ENCODE measurements at regions not wholly inside any gene's neighbourhood (a gene's known extent, or its start where the extent isn't known, plus 50 kb on each side); places are given as distances from the start of the nearest gene placed in this dataset.

- POLR2A ChIA-PET (ENCODE audit: low non-redundant PET), result no interaction called here
- DNase-seq (ENCODE audit: low spot score), result no peak
- no peak overlapping the region for H3K27ac ChIP-seq
- CTCF ChIA-PET, result no interaction called here
- no peak for TF ChIP-seq CTCF (conservative IDR thresholded peaks at IDR 0.05; ENCODE audit: low read depth)
Observed at GRCh38 chr7:131970602-131971001, 414.2 kb upstream of the PODXL start.

GRCh38 chr7:131969560-131969959, 413.1 kb upstream of the PODXL start:
- no peak for TF ChIP-seq CTCF (conservative IDR thresholded peaks at IDR 0.05; ENCODE audit: low read depth)
- ChIA-PET POLR2A (ENCODE audit: low non-redundant PET) (no interaction called here), CTCF (no interaction called here)
- no peak overlapping the region for H3K27ac ChIP-seq
- no peak for DNase-seq (ENCODE audit: low spot score)

- POLR2A ChIA-PET (ENCODE audit: low non-redundant PET), result no interaction called here
- no peak for TF ChIP-seq CTCF (conservative IDR thresholded peaks at IDR 0.05; ENCODE audit: low read depth)
- CTCF ChIA-PET, result no interaction called here
Observed at GRCh38 chr7:131967216-131967730, 410.8 kb upstream of the PODXL start.

GRCh38 chr7:131964203-131964602, 407.8 kb upstream of the PODXL start:
- H3K27ac ChIP-seq, result no peak overlapping the region
- POLR2A ChIA-PET (ENCODE audit: low non-redundant PET), result no interaction called here
- TF ChIP-seq CTCF (conservative IDR thresholded peaks at IDR 0.05; ENCODE audit: low read depth), result no peak
- CTCF ChIA-PET, result no interaction called here
- DNase-seq (ENCODE audit: low spot score), result no peak

More at GRCh38 chr7:131967216-131967730, 410.8 kb upstream of the PODXL start:
- no peak overlapping the region for H3K27ac ChIP-seq
- DNase-seq (ENCODE audit: low spot score), result no peak

GRCh38 chr7:131961054-131961680, 404.7 kb upstream of the PODXL start:
- no peak for DNase-seq (ENCODE audit: low spot score)
- no peak overlapping the region for H3K27ac ChIP-seq
- POLR2A ChIA-PET (ENCODE audit: low non-redundant PET), result no interaction called here
- CTCF ChIA-PET, result no interaction called here
- no peak for TF ChIP-seq CTCF (conservative IDR thresholded peaks at IDR 0.05; ENCODE audit: low read depth)

GRCh38 chr7:131959106-131959812, 402.8 kb upstream of the PODXL start:
- POLR2A ChIA-PET (ENCODE audit: low non-redundant PET), result no interaction called here
- CTCF ChIA-PET, result no interaction called here
- DNase-seq (ENCODE audit: low spot score), result no peak
- no peak overlapping the region for H3K27ac ChIP-seq
- no peak for TF ChIP-seq CTCF (conservative IDR thresholded peaks at IDR 0.05; ENCODE audit: low read depth)
